GM10266 (cell line): ENCODE measurements at regions not wholly inside any gene's neighbourhood (a gene's known extent, or its start where the extent isn't known, plus 50 kb on each side); places are given as distances from the start of the nearest gene placed in this dataset.

Source experiments
- DNase-seq: peaks from one replicate; pipeline ENCODE4 v3.0.0; 2012; ENCODE audit errors: extremely low spot score
- TF ChIP-seq, protein P1 (sequence below): IDR thresholded peaks from 2 replicates; pipeline ENCODE4 v1.5.1; 2012; ENCODE audit warnings: mild to moderate bottlenecking, low read depth; ENCODE audit not compliant: control insufficient read depth, insufficient read depth; ENCODE audit errors: missing control alignments

- no peak for DNase-seq
- TF ChIP-seq, protein P1, sequence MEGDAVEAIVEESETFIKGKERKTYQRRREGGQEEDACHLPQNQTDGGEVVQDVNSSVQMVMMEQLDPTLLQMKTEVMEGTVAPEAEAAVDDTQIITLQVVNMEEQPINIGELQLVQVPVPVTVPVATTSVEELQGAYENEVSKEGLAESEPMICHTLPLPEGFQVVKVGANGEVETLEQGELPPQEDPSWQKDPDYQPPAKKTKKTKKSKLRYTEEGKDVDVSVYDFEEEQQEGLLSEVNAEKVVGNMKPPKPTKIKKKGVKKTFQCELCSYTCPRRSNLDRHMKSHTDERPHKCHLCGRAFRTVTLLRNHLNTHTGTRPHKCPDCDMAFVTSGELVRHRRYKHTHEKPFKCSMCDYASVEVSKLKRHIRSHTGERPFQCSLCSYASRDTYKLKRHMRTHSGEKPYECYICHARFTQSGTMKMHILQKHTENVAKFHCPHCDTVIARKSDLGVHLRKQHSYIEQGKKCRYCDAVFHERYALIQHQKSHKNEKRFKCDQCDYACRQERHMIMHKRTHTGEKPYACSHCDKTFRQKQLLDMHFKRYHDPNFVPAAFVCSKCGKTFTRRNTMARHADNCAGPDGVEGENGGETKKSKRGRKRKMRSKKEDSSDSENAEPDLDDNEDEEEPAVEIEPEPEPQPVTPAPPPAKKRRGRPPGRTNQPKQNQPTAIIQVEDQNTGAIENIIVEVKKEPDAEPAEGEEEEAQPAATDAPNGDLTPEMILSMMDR, result no peak
Observed at GRCh38 chr2:200235533-200235932, 71.0 kb upstream of the SPATS2L start.

GRCh38 chr2:200239216-200239615 lies 67.3 kb upstream of the SPATS2L start:
- no peak for DNase-seq
- TF ChIP-seq, protein P1, result no peak

DNA sequence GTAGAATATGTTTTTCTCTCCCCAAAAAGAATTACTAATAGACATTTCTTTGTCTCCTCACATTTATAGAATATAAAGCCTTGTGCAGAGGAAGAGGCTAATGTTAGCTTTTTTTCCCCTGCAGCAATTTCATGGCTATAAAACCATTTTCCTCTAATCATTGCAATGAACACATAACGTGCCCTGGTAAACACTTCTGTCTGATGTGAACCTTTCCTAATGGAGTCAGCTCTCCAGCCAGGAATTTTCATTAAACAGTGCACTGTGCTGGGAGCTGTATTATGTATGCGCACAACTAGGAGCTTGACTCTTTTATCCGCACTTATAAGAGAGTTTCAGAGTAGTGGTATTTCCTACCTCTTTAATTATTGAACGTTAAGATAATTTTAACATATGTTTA lies 63.9 kb upstream of the SPATS2L start:
- TF ChIP-seq, protein P1, result no peak
- DNase-seq, result no peak

- DNase-seq, result no peak
- TF ChIP-seq, protein P1, result no peak
Observed at GRCh38 chr2:200243441-200243840, 63.1 kb upstream of the SPATS2L start.

DNA sequence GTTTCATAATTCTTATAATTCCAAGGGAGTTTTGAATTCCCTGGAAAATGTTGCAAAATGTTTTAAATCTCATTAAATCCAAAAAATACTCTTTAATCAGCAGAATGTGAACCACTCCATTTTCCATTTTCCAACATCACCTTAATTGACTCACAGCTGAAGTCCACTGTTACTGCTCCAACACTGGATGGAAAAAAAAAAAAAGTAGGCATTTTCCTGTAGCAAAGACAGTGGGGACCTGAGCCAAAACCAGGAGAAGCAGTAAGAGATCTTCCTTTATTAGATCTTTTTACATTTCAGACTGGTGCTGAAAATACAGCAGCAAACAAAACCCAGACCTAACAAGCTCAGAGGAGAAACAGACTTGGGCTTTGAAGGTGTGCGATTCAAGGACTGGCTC lies 62.4 kb upstream of the SPATS2L start:
- DNase-seq, result no peak
- TF ChIP-seq, protein P1, result no peak

- TF ChIP-seq, protein P1, result no peak
- DNase-seq, result no peak
Observed at GRCh38 chr2:200247494-200247893, 59.0 kb upstream of the SPATS2L start.

DNA sequence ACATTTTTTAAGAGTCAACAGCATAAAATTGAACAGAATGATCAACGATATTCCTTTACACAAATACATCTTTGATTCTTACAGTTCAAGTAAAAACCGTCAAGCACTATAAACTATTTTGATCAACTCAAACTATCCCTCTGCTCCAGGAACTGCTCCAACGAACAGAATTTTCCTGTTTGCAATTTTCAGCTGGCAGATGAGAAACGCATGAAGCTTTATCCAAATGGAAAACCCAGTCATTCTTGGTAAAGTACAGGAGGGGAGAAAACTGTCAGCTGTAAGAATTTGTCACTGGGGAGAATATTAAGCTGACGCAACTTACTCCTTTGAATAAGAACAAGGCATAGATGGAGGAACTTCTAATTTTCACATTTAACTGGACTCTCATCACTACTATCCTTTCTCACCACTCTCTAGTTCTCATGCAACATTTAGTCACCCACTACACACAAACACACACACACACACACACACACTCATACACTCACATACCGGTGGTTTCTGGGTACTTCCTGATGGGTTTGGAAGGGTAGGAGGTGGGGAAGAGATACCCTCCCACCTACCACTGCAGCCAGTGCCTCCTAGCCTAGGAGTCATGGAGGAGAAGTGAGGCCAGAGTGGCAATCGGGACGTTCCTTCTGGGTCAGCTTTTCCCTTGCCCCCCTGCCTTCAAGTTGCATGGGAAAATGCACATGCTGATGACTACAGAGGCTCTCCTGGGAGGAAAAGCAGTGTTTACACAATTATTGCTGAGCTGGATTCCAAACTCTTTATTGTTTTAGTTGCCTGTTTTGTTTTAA lies 54.0 kb upstream of the SPATS2L start:
- TF ChIP-seq, protein P1, result no peak
- DNase-seq, result no peak
